Occipital lobe (tissue), 1 donor: ENCODE measurements at regions not wholly inside any gene's neighbourhood (a gene's known extent, or its start where the extent isn't known, plus 50 kb on each side); places are given as distances from the start of the nearest gene placed in this dataset. TPM values are rescaled to one million over a fixed set of nuclear protein-coding genes. Genes with fewer than 3 reads are reported as not detected.

ENCODE experiments used
- small RNA-seq: library from RNA; depleted of rRNA; stranded (forward); fragments of <200 nt; gene quantifications from one replicate; pipeline ENCODE3, GENCODE V24; 2014

Small RNA genes lying in the stretch of these regions (small RNA-seq; reads per million reads assigned to genes)
- gene MIR6130 (not detected), gene RNU4-45P (0.12 reads per million)
